Mesenchymal stem cell (in vitro differentiated cells and primary cell): ENCODE measurements at regions not wholly inside any gene's neighbourhood (a gene's known extent, or its start where the extent isn't known, plus 50 kb on each side); places are given as distances from the start of the nearest gene placed in this dataset.

Experiments
- DNase-seq: peaks from one replicate; pipeline ENCODE4 v3.0.0-alpha.2; 2013
- H2AFZ ChIP-seq: one replicate; pipeline ENCODE4 v1.6.1; 2013; ENCODE audit warnings: low read depth, mild to moderate bottlenecking, control low read depth, inconsistent platforms, low read length, moderate library complexity
- H2AK5ac ChIP-seq: 2 replicates; pipeline ENCODE4 v1.6.1; 2013; ENCODE audit warnings: low read length, moderate library complexity, mild to moderate bottlenecking, inconsistent platforms; ENCODE audit not compliant: severe bottlenecking
- H2BK120ac ChIP-seq: one replicate; pipeline ENCODE4 v1.6.1; 2013; ENCODE audit warnings: low read depth, mild to moderate bottlenecking, inconsistent platforms, low read length, moderate library complexity
- H2BK12ac ChIP-seq, 2 experiments: one replicate each; pipeline ENCODE4 v1.6.1; 2013; ENCODE audit warnings: inconsistent platforms in 2 of 2, low read length in 2 of 2, mild to moderate bottlenecking in 2 of 2, moderate library complexity in 2 of 2, control low read depth in 1 of 2
- H2BK15ac ChIP-seq: one replicate; pipeline ENCODE4 v1.6.1; 2013; ENCODE audit warnings: mild to moderate bottlenecking, low read depth, inconsistent platforms; ENCODE audit not compliant: poor library complexity, severe bottlenecking
- H2BK5ac ChIP-seq: 2 replicates; pipeline ENCODE4 v1.6.1; 2013; ENCODE audit warnings: low read depth, mild to moderate bottlenecking, low read length, control low read depth, inconsistent platforms; ENCODE audit not compliant: poor library complexity, severe bottlenecking
- H3K14ac ChIP-seq, 2 experiments: one replicate each; pipeline ENCODE4 v1.6.1; 2013; ENCODE audit warnings: inconsistent platforms in 2 of 2, low read length in 2 of 2, control low read depth in 1 of 2, mild to moderate bottlenecking in 1 of 2, moderate library complexity in 1 of 2
- H3K18ac ChIP-seq, 2 experiments: one replicate each; pipeline ENCODE4 v1.6.1; 2013; ENCODE audit warnings: inconsistent platforms in 2 of 2, low read length in 2 of 2, control low read depth in 1 of 2, low read depth in 1 of 2, mild to moderate bottlenecking in 1 of 2
- H3K23ac ChIP-seq, 2 experiments: one replicate each; pipeline ENCODE4 v1.6.1; 2013; ENCODE audit warnings: inconsistent platforms in 2 of 2, low read length in 2 of 2, mild to moderate bottlenecking in 2 of 2, moderate library complexity in 2 of 2, control low read depth in 1 of 2
- H3K27ac ChIP-seq: 2 replicates; pipeline ENCODE4 v1.5.1; 2013; ENCODE audit warnings: mild to moderate bottlenecking, moderate library complexity, low read length, control low read depth, inconsistent platforms; ENCODE audit not compliant: poor library complexity, severe bottlenecking
- H3K27me3 ChIP-seq, 2 experiments: 2 replicates each; pipeline versions ENCODE4 v1.6.1 to v1.7.0; 2013; ENCODE audit warnings: low read length in 2 of 2, mild to moderate bottlenecking in 2 of 2, moderate library complexity in 2 of 2, control low read depth in 1 of 2, inconsistent platforms in 1 of 2; ENCODE audit not compliant: control insufficient read depth in 1 of 2, insufficient read depth in 1 of 2
- H3K36me3 ChIP-seq, 2 experiments: 2 replicates each; pipeline versions ENCODE4 v1.6.1 to v1.7.0; 2013; ENCODE audit warnings: low read length in 2 of 2, control low read depth in 1 of 2, inconsistent platforms in 1 of 2, low read depth in 1 of 2, mild to moderate bottlenecking in 1 of 2; ENCODE audit not compliant: insufficient read depth in 2 of 2, control insufficient read depth in 1 of 2
- H3K4ac ChIP-seq, 2 experiments: one replicate each; pipeline ENCODE4 v1.6.1; 2013; ENCODE audit warnings: inconsistent platforms in 2 of 2, low read length in 2 of 2, mild to moderate bottlenecking in 2 of 2, moderate library complexity in 2 of 2, control low read depth in 1 of 2, low read depth in 1 of 2
- H3K4me1 ChIP-seq: 2 replicates; pipeline ENCODE4 v1.6.1; 2013; ENCODE audit warnings: low read depth, low read length, control low read depth; ENCODE audit not compliant: control insufficient read depth, insufficient read depth
- H3K4me2 ChIP-seq: 2 replicates; pipeline ENCODE4 v1.6.1; 2013; ENCODE audit warnings: low read length, mild to moderate bottlenecking, inconsistent platforms; ENCODE audit not compliant: poor library complexity, severe bottlenecking
- H3K4me3 ChIP-seq, 2 experiments: 2 replicates each; pipeline versions ENCODE4 v1.5.1 to v1.7.0; 2013; ENCODE audit warnings: low read length in 2 of 2, mild to moderate bottlenecking in 2 of 2, control low read depth in 1 of 2, low read depth in 1 of 2; ENCODE audit not compliant: insufficient read depth in 1 of 2
- H3K79me1 ChIP-seq: replicated peaks from 2 replicates; pipeline ENCODE4 v1.6.1; 2013; ENCODE audit warnings: mild to moderate bottlenecking, control low read depth, low read length, inconsistent platforms; ENCODE audit not compliant: poor library complexity, severe bottlenecking
- H3K9ac ChIP-seq: 2 replicates; pipeline ENCODE4 v1.7.0; 2013; ENCODE audit warnings: mild to moderate bottlenecking, low read length, moderate library complexity
- H3K9me3 ChIP-seq: 2 replicates; pipeline ENCODE4 v1.7.0; 2013; ENCODE audit warnings: mild to moderate bottlenecking, low read length; ENCODE audit not compliant: control insufficient read depth
- H4K8ac ChIP-seq: one replicate; pipeline ENCODE4 v1.6.1; 2013; ENCODE audit warnings: inconsistent platforms, mild to moderate bottlenecking, low read length, moderate library complexity
- H4K91ac ChIP-seq: one replicate; pipeline ENCODE4 v1.6.1; 2013; ENCODE audit warnings: mild to moderate bottlenecking, low read length, inconsistent platforms
- WGBS: methylation state at CpG from one replicate; pipeline ENCODE4 v1.1.7; 2013; ENCODE audit warnings: mixed read lengths; 5-methylcytosine and 5-hydroxymethylcytosine counted together

DNA sequence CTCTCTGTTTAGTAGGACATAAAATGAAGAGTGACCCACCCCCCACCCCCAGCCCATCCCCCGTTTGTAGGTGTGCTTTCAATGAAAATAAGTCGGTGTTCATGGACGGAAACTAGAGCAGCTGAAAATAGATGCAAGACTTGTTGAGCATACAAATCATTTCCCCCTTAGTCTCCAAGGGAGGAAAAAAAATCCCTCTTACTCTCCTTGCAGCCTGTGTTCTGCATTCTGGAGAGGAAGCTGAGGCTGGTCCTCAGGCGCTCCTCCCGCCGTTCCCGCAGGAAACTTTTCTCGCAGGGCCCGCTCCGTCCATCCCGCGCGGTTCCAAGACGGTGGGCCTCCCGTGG lies 259.0 kb upstream of the E2F7 start:
- H3K23ac ChIP-seq: no peak overlapping the region
- H2BK120ac ChIP-seq: no peak overlapping the region
- no peak overlapping the region for H3K27ac ChIP-seq
- no peak overlapping the region for H3K4ac ChIP-seq
- peak overlapping the region; percentile 62 to 92 for H3K4me3 ChIP-seq
- H3K79me1 ChIP-seq: no peaks in the 10 kb centered on the region
- H3K9me3 ChIP-seq: no peaks in the 10 kb centered on the region
- no peak overlapping the region for H2AK5ac ChIP-seq
- peak overlapping the region; percentile 50 for H4K91ac ChIP-seq
- peaks cover 5% of the 10 kb centered on the region for H3K4me1 ChIP-seq
- H4K8ac ChIP-seq: peak overlapping the region; percentile 64
- H3K36me3 ChIP-seq: no peaks in the 10 kb centered on the region
- peak overlapping the region; percentile 90 for H3K9ac ChIP-seq
- H2BK15ac ChIP-seq: no peak overlapping the region
- H2AFZ ChIP-seq: peak overlapping the region; percentile 66
- H2BK5ac ChIP-seq: no peak overlapping the region
- H3K18ac ChIP-seq: peak overlapping the region in 1 of 2 experiments; percentile 43
- 0% methylated on average over 12 of the region's 15 CpGs for WGBS
- H3K4me2 ChIP-seq: peak overlapping the region; percentile 95
- DNase-seq: no peak
- H3K14ac ChIP-seq: no peak overlapping the region
- H3K27me3 ChIP-seq: peaks cover 0 to 5% of the 10 kb centered on the region in 2 experiments
- H2BK12ac ChIP-seq: no peak overlapping the region

DNA sequence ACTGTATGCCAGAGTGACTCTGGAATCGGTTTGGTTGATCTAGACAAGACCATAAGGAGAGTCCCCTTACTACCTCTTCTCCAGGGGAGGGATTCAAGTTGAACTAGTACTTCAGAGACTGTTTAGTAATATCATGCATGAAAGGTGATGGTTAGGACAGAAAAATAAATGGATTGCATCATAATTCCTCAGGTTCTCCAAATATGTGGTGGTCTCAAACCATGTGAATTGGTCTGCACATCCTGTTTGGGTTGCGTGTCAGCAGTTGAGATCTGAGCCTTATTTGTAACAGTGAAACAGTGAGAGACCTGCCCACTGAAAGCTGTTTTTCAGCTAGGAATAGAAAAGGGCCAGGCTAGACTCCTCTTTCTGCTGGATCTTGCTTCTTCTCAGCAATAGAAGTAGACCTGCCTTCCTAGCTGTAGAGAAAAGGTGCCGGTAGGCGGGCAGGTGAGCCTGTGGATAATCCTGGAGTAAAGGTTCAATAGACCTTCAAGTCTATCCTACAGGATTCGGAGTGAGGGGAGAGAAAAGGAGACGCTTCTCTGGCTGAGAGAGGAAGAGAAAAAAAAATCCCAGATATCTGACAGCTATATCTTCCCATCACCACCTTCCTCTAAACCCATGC lies 258.5 kb upstream of the E2F7 start:
- Histone ChIP-seq H3K79me1 (no peaks in the 10 kb centered on the region), H2BK15ac (no peak overlapping the region), H4K91ac (no peak overlapping the region), H3K14ac (no peak overlapping the region), H2AFZ (no peak overlapping the region), H3K18ac (no peak overlapping the region), H2BK5ac (no peak overlapping the region), H3K4me2 (no peak overlapping the region), H2BK12ac (no peak overlapping the region), H3K4me3 (peak overlapping the region in 1 of 2 experiments; percentile 92), H3K4ac (no peak overlapping the region), H4K8ac (no peak overlapping the region), H2AK5ac (no peak overlapping the region), H3K4me1 (peaks cover 5% of the 10 kb centered on the region), H3K27ac (no peak overlapping the region), H2BK120ac (no peak overlapping the region), H3K23ac (no peak overlapping the region), H3K9me3 (no peaks in the 10 kb centered on the region), H3K9ac (peak overlapping the region; percentile 90), H3K36me3 (no peaks in the 10 kb centered on the region), H3K27me3 (peaks cover 0 to 5% of the 10 kb centered on the region in 2 experiments)
- DNase-seq: no peak
- WGBS: 92% methylated on average over 3 of the region's 6 CpGs

GRCh38 chr12:77319166-77319565 lies 253.8 kb upstream of the E2F7 start:
- no peaks in the 10 kb centered on the region for H3K36me3 ChIP-seq
- no peaks in the 10 kb centered on the region for H3K27me3 ChIP-seq
- no peak overlapping the region for H3K23ac ChIP-seq
- no peak overlapping the region for H3K4me3 ChIP-seq
- H2BK12ac ChIP-seq: no peak overlapping the region
- DNase-seq: no peak
- WGBS: 78% methylated on average over 1 of the region's 2 CpGs
- H3K9ac ChIP-seq: no peak overlapping the region
- H2AK5ac ChIP-seq: no peak overlapping the region
- H3K27ac ChIP-seq: no peak overlapping the region
- H4K91ac ChIP-seq: no peak overlapping the region
- H2AFZ ChIP-seq: no peak overlapping the region
- H3K18ac ChIP-seq: no peak overlapping the region
- H2BK5ac ChIP-seq: no peak overlapping the region
- no peak overlapping the region for H3K4me2 ChIP-seq
- H3K9me3 ChIP-seq: no peaks in the 10 kb centered on the region
- no peaks in the 10 kb centered on the region for H3K79me1 ChIP-seq
- no peak overlapping the region for H2BK15ac ChIP-seq
- H4K8ac ChIP-seq: no peak overlapping the region
- no peak overlapping the region for H3K14ac ChIP-seq
- no peak overlapping the region for H3K4ac ChIP-seq
- H2BK120ac ChIP-seq: no peak overlapping the region
- H3K4me1 ChIP-seq: no peaks in the 10 kb centered on the region

DNA sequence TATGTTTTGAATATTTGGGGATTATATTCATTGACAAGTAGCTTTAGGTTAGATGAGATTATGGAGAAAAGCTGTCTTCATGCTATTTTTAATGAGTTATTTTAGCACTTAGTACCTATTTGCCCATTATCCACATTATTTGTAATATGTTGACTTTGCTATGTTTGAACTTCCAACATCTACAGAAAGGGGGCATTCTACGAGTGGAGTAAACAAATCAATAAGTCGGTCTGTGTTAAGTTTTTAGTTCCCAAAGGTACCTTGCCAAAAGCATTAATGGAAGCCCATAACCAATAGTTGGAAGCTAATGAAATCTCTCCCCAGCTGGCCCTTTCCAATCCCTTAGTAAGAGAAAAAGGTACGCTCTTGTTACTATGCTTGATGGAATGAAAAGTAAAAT lies 250.0 kb upstream of the E2F7 start:
- Histone ChIP-seq H3K4me1 (no peaks in the 10 kb centered on the region), H2BK5ac (no peak overlapping the region), H2AK5ac (no peak overlapping the region), H3K27me3 (no peaks in the 10 kb centered on the region), H3K23ac (no peak overlapping the region), H2BK120ac (no peak overlapping the region), H2AFZ (no peak overlapping the region), H3K4me3 (no peak overlapping the region), H4K8ac (no peak overlapping the region), H3K36me3 (no peaks in the 10 kb centered on the region), H3K27ac (no peak overlapping the region), H2BK15ac (no peak overlapping the region), H3K4me2 (no peak overlapping the region), H2BK12ac (no peak overlapping the region), H3K9me3 (no peaks in the 10 kb centered on the region), H3K9ac (no peak overlapping the region), H4K91ac (no peak overlapping the region), H3K79me1 (no peaks in the 10 kb centered on the region), H3K14ac (no peak overlapping the region), H3K18ac (no peak overlapping the region), H3K4ac (no peak overlapping the region)
- WGBS: 100% methylated on average over 2 of the region's 3 CpGs
- DNase-seq: no peak
